ENCODE measurements at regions not wholly inside any gene's neighbourhood (a gene's known extent, or its start where the extent isn't known, plus 50 kb on each side); places are given as distances from the start of the nearest gene placed in this dataset.

- Mint-ChIP-seq H3K4me3 (no peak overlapping the region), H3K4me1 (ENCODE audit: low read depth) (peaks cover 7% of the 10 kb centered on the region), H3K9me3 (no peaks in the 10 kb centered on the region), H3K27me3 (ENCODE audit: low read depth) (peaks cover 21% of the 10 kb centered on the region), H3K36me3 (ENCODE audit: low read depth) (peaks cover 1% of the 10 kb centered on the region), H3K27ac (no peak overlapping the region)
- intact Hi-C loops (cut with micrococcal nuclease): no loop called here
- CTCF ChIA-PET: no interaction called here
- no peak for DNase-seq
Observed at GRCh38 chr22:26893173-26894110, 236.1 kb downstream of the MIAT start.

- CTCF ChIA-PET: no interaction called here
- H3K27ac Mint-ChIP-seq: no peak overlapping the region
- peaks cover 1% of the 10 kb centered on the region for H3K36me3 Mint-ChIP-seq (ENCODE audit: low read depth)
- H3K27me3 Mint-ChIP-seq (ENCODE audit: low read depth): peaks cover 28% of the 10 kb centered on the region
- no peak overlapping the region for H3K4me3 Mint-ChIP-seq
- H3K9me3 Mint-ChIP-seq: no peaks in the 10 kb centered on the region
- H3K4me1 Mint-ChIP-seq (ENCODE audit: low read depth): peaks cover 7% of the 10 kb centered on the region
- no peak for DNase-seq
- intact Hi-C loops (cut with micrococcal nuclease): no loop called here
Observed at GRCh38 chr22:26894362-26894761, 237.0 kb downstream of the MIAT start.

- CTCF ChIA-PET: no interaction called here
- H3K27me3 Mint-ChIP-seq (ENCODE audit: low read depth): peaks cover 31% of the 10 kb centered on the region
- H3K9me3 Mint-ChIP-seq: no peaks in the 10 kb centered on the region
- no peak overlapping the region for H3K27ac Mint-ChIP-seq
- peaks cover 7% of the 10 kb centered on the region for H3K4me1 Mint-ChIP-seq (ENCODE audit: low read depth)
- intact Hi-C loops (cut with micrococcal nuclease): no loop called here
- H3K36me3 Mint-ChIP-seq (ENCODE audit: low read depth): peaks cover 1% of the 10 kb centered on the region
- H3K4me3 Mint-ChIP-seq: no peak overlapping the region
- no peak for DNase-seq
Observed at GRCh38 chr22:26894766-26895485, 237.5 kb downstream of the MIAT start.

GRCh38 chr22:26897384-26897783 is 240.0 kb downstream of the MIAT start:
- peaks cover 1% of the 10 kb centered on the region for H3K36me3 Mint-ChIP-seq (ENCODE audit: low read depth)
- H3K27ac Mint-ChIP-seq: no peak overlapping the region
- no peak overlapping the region for H3K4me3 Mint-ChIP-seq
- peaks cover 37% of the 10 kb centered on the region for H3K27me3 Mint-ChIP-seq (ENCODE audit: low read depth)
- H3K4me1 Mint-ChIP-seq (ENCODE audit: low read depth): peaks cover 12% of the 10 kb centered on the region
- CTCF ChIA-PET: no interaction called here
- H3K9me3 Mint-ChIP-seq: no peaks in the 10 kb centered on the region
- intact Hi-C loops (cut with micrococcal nuclease): no loop called here
- no peak for DNase-seq

DNA sequence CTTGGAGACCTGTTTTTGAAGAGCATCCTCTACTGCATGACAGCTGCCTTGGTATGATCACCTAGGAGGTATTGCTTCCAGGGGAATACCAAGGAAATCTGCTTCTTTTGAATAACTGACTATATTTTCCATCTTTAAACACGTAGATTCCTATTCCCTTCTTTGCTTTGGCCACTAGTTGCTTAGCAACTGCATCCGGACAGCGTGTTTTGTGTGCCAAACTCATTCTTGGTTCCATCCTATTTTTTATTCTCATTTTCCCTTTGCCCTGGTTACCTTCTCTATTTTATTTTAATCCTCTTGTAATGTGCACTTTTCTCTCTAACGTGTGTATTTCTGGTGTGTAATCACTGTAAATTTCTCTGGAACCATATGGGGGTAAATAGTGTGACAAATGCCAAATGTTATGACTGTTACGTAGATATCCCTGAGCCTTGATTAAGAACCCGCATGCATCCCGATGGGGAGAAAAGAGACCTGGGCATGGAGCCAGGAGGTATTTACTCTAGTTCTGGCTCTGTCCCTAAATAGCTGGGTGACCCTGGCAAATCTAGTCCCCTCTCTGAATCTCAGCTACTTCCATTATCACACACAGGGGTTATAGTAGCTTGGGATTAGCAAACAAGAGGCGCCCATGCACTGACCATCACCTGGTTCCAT is 241.7 kb downstream of the MIAT start:
- Mint-ChIP-seq H3K27me3 (ENCODE audit: low read depth) (peaks cover 44% of the 10 kb centered on the region), H3K36me3 (ENCODE audit: low read depth) (peaks cover 1% of the 10 kb centered on the region), H3K4me1 (ENCODE audit: low read depth) (peaks cover 20% of the 10 kb centered on the region), H3K9me3 (no peaks in the 10 kb centered on the region), H3K4me3 (no peak overlapping the region), H3K27ac (no peak overlapping the region)
- intact Hi-C loops (cut with micrococcal nuclease): no loop called here
- DNase-seq: no peak
- CTCF ChIA-PET: no interaction called here

DNA sequence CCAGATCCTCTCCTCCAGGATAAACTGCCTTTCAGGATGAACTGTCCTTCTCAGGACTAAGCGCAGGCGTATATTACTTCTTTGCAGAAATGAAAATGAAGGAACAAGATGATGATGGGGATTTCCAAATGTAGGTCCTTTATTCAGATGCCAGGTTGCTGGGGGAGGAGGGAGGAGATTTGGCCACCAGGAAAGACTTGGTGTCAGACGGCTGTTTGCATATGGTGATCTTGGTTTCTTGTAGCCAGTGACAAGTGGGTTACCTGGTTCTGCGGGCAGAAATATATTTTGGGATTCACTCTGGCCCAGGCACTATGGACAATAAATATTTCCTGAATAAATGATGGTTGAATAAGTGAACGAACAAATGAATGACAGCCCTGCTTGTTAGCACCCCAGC is 243.4 kb downstream of the MIAT start:
- intact Hi-C loops (cut with micrococcal nuclease): no loop called here
- no peak for DNase-seq
- Mint-ChIP-seq H3K4me1 (ENCODE audit: low read depth) (peaks cover 14% of the 10 kb centered on the region), H3K9me3 (no peaks in the 10 kb centered on the region), H3K27ac (no peak overlapping the region), H3K27me3 (ENCODE audit: low read depth) (peaks cover 50% of the 10 kb centered on the region), H3K4me3 (no peak overlapping the region), H3K36me3 (ENCODE audit: low read depth) (peaks cover 1% of the 10 kb centered on the region)
- CTCF ChIA-PET: no interaction called here

DNA sequence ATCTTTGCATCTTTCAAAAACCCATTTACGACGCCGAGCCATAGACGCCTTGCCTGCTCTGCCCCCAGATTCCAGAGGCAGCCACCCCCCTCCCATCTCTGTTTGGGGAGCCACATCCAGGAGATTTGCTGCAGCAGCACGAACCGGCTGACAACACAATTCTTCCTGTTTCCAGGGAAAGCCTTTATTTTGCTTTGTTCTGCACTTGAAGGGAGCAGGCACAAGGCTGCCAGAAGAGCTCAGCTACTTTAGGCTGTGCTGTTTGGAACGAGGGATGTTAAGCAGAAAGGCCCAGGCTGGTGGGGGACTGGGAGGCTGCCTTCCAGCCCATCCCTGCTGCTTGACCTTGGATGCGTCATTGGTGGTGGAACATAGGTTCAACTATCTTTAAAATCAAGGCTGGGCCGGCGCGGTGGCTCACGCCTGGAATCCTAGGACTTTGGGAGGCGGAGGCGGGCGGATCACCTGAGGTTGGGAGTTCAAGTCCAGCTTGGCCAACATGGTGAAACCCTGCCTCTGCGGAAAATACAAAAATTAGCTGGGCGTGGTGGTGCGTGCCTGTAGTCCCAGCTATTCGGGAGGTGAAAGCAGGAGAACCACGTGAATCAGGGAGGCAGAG is 243.9 kb downstream of the MIAT start:
- peaks cover 50% of the 10 kb centered on the region for H3K27me3 Mint-ChIP-seq (ENCODE audit: low read depth)
- DNase-seq: no peak
- intact Hi-C loops (cut with micrococcal nuclease): no loop called here
- no peaks in the 10 kb centered on the region for H3K9me3 Mint-ChIP-seq
- no peak overlapping the region for H3K4me3 Mint-ChIP-seq
- H3K36me3 Mint-ChIP-seq (ENCODE audit: low read depth): peaks cover 1% of the 10 kb centered on the region
- CTCF ChIA-PET: no interaction called here
- H3K27ac Mint-ChIP-seq: no peak overlapping the region
- H3K4me1 Mint-ChIP-seq (ENCODE audit: low read depth): peaks cover 14% of the 10 kb centered on the region

DNA sequence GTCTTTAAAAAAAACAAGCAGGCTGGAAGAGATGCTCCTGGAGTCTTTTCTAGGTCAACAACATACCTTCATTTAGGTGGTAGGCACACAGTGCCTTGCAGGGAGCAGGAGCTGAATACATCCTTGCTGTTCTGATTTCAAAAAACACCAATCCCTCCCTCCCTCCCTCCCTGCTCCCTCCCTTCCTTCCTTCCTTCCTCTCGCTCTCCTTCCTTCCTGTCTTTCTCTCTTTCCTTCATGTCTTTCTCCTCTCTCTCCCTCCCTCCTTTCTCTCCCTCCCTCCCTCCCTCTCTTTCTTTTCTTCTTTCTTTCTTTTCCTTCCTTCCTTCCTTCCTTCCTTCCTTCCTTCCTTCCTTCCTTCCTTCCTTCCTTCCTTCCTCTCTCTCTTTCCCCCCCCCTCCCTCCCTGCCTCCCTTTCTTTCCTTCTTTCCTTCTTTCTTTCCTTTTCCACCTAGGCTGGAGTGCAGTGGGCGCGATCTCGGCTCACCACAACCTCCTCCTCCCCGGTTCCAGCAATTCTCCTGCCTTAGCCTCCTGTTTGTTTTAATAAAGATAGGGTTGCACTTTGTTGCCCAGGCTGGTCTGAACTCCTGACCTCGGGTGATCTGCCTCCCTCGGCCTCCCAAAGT is 245.1 kb downstream of the MIAT start:
- DNase-seq: no peak
- intact Hi-C loops (cut with micrococcal nuclease): no loop called here
- Mint-ChIP-seq H3K4me1 (ENCODE audit: low read depth) (peaks cover 14% of the 10 kb centered on the region), H3K9me3 (no peaks in the 10 kb centered on the region), H3K27me3 (ENCODE audit: low read depth) (peaks cover 43% of the 10 kb centered on the region), H3K27ac (no peak overlapping the region), H3K4me3 (peak overlapping the region; percentile 52), H3K36me3 (ENCODE audit: low read depth) (no peaks in the 10 kb centered on the region)
- CTCF ChIA-PET: no interaction called here

- peak overlapping the region; percentile 52 for H3K4me3 Mint-ChIP-seq
- intact Hi-C loops (cut with micrococcal nuclease): no loop called here
- H3K27me3 Mint-ChIP-seq (ENCODE audit: low read depth): peaks cover 37% of the 10 kb centered on the region
- no peaks in the 10 kb centered on the region for H3K9me3 Mint-ChIP-seq
- peak; percentile 30 for DNase-seq
- H3K27ac Mint-ChIP-seq: no peak overlapping the region
- CTCF ChIA-PET: no interaction called here
- H3K4me1 Mint-ChIP-seq (ENCODE audit: low read depth): peaks cover 14% of the 10 kb centered on the region
- H3K36me3 Mint-ChIP-seq (ENCODE audit: low read depth): peaks cover under 1% of the 10 kb centered on the region
Observed at GRCh38 chr22:26903030-26903856, 245.9 kb downstream of the MIAT start.

DNA sequence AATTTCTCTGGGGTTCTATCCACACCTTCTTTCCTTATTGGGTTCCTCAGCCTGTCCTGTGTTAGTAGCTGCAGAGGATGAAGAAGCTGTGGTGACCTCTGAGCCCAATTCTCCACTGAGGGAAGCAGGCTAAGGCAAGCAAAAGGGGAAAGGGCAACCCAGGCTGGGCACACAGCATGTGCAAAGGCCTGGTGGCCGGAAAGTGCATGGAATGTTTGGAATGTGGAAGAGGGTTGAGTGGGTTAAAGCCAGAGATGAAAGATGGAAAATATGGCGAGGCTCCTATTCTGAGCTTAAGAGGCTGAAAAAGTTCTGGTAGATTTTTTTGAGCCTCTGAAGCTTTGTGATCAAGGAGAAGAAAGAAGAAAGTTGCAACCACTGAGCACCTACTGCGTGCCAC is 247.1 kb downstream of the MIAT start:
- Mint-ChIP-seq H3K4me1 (ENCODE audit: low read depth) (peaks cover 14% of the 10 kb centered on the region), H3K27ac (no peak overlapping the region), H3K27me3 (ENCODE audit: low read depth) (peaks cover 27% of the 10 kb centered on the region), H3K9me3 (no peaks in the 10 kb centered on the region), H3K4me3 (no peak overlapping the region), H3K36me3 (ENCODE audit: low read depth) (peaks cover 3% of the 10 kb centered on the region)
- DNase-seq: no peak
- CTCF ChIA-PET: no interaction called here
- intact Hi-C loops (cut with micrococcal nuclease): no loop called here

DNA sequence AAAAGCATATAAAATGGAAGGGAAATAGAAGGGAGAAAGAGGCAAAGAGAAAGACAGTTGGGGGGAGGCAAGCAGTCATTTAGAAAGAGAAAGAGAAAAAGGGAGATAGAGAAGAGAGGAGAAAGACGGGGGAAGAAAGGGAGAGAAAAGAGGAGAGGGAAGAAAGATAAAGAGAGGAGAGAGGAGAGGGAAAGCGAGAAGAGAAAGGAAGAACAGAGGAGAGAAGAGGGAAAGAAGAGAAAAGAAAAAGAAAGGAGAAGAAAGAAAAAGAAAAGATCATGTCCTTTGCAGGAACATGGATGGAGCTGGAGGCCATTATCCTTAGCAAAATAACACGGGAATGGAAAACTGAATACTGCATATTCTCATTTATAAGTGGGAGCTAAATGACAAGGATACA is 247.7 kb downstream of the MIAT start:
- Mint-ChIP-seq H3K27me3 (ENCODE audit: low read depth) (peaks cover 25% of the 10 kb centered on the region), H3K4me1 (ENCODE audit: low read depth) (peaks cover 14% of the 10 kb centered on the region), H3K27ac (no peak overlapping the region), H3K4me3 (no peak overlapping the region), H3K36me3 (ENCODE audit: low read depth) (peaks cover 3% of the 10 kb centered on the region), H3K9me3 (no peaks in the 10 kb centered on the region)
- DNase-seq: no peak
- CTCF ChIA-PET: no interaction called here
- intact Hi-C loops (cut with micrococcal nuclease): no loop called here
